Breast epithelium (tissue), 3 donors: ENCODE measurements at regions not wholly inside any gene's neighbourhood (a gene's known extent, or its start where the extent isn't known, plus 50 kb on each side); places are given as distances from the start of the nearest gene placed in this dataset.

Experiments used
- POLR2A ChIP-seq: fragments of 450-650 bp; IDR thresholded peaks from one replicate; pipeline ENCODE4 v1.6.1; 2016; ENCODE audit warnings: antibody characterized with exemption, mild to moderate bottlenecking, moderate library complexity
- POLR2AphosphoS5 ChIP-seq, 3 donors: sonication (generic); formaldehyde crosslinking; IDR thresholded peaks; one replicate each; pipeline ENCODE4 v1.6.1; 2017; ENCODE audit warnings: antibody characterized with exemption in 3 of 3
- TF ChIP-seq, protein P1 (sequence below), 3 donors: fragments of 450-650 bp; IDR thresholded peaks; one replicate each; pipeline ENCODE4 v1.5.1; 2016 to 2017; ENCODE audit warnings: antibody characterized with exemption in 3 of 3, mild to moderate bottlenecking in 3 of 3, moderate library complexity in 3 of 3

DNA sequence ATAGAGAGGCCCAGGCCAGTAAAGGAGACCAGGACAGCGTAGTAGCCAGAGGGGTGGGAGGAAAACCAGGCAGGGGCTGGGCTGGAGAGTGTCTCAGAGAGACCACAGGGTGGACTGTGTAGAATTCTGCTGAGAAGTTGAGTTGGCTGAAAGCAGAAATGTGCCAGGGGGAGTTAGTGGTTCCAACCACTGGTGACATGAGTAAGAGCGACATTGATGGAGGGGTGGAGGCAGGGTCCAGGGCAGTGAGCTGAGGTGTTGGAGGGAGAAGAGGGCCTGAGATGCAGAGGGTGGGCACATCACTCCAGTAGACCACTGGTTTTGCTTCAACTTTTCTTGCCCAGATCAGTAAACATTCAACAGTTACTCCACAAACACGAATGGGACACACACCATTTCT lies 106.5 kb downstream of the ASB7 start:
- TF ChIP-seq, protein P1, sequence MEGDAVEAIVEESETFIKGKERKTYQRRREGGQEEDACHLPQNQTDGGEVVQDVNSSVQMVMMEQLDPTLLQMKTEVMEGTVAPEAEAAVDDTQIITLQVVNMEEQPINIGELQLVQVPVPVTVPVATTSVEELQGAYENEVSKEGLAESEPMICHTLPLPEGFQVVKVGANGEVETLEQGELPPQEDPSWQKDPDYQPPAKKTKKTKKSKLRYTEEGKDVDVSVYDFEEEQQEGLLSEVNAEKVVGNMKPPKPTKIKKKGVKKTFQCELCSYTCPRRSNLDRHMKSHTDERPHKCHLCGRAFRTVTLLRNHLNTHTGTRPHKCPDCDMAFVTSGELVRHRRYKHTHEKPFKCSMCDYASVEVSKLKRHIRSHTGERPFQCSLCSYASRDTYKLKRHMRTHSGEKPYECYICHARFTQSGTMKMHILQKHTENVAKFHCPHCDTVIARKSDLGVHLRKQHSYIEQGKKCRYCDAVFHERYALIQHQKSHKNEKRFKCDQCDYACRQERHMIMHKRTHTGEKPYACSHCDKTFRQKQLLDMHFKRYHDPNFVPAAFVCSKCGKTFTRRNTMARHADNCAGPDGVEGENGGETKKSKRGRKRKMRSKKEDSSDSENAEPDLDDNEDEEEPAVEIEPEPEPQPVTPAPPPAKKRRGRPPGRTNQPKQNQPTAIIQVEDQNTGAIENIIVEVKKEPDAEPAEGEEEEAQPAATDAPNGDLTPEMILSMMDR (IDR thresholded peaks at IDR 0.05) = no peak
- TF ChIP-seq POLR2A (no peak), POLR2AphosphoS5 (IDR thresholded peaks at IDR 0.05) (no peak)
